ENCODE measurements at regions not wholly inside any gene's neighbourhood (a gene's known extent, or its start where the extent isn't known, plus 50 kb on each side); places are given as distances from the start of the nearest gene placed in this dataset.

GRCh38 chr2:236935631-236936445 lies 149.9 kb upstream of the COPS8 start:
- Histone ChIP-seq H3K27me3 (ENCODE audit: control insufficient read depth, insufficient read depth, low read length) (no peaks in the 10 kb centered on the region), H3K79me2 (ENCODE audit: control insufficient read depth, insufficient read depth, low read length) (no peaks in the 10 kb centered on the region), H3K4me1 (ENCODE audit: control insufficient read depth, extremely low read depth, insufficient read depth, low read length) (no peaks in the 10 kb centered on the region), H2AFZ (ENCODE audit: low read length) (no peak overlapping the region), H3K36me3 (ENCODE audit: control insufficient read depth, insufficient read depth, low read length) (no peaks in the 10 kb centered on the region), H3K4me3 (replicated peaks in 1 of 4; ENCODE audit: control extremely low read depth in 1 of 4, insufficient read depth in 1 of 4, low read depth in 3 of 4, low read length in 4 of 4) (no peak overlapping the region), H3K27ac (ENCODE audit: insufficient read depth, low read length) (no peak overlapping the region), H3K9me3 (ENCODE audit: control insufficient read depth, insufficient read depth, low read depth, low read length) (no peaks in the 10 kb centered on the region), H3K9ac (ENCODE audit: insufficient read depth, low read length) (no peak overlapping the region), H3K4me2 (ENCODE audit: extremely low read depth, insufficient read depth, low read length) (no peak overlapping the region), H4K20me1 (ENCODE audit: control insufficient read depth, extremely low read depth, insufficient read depth, low read length) (no peaks in the 10 kb centered on the region)
- DNase-seq (ENCODE audit: low read depth in 2 of 2), result no peak
- TF ChIP-seq EZH2 (IDR thresholded peaks at IDR 0.05; ENCODE audit: low read length, missing control alignments) (no peak), CTCF (conservative IDR thresholded peaks at IDR 0.05 in 1 of 2, IDR thresholded peaks at IDR 0.05 in 1 of 2; ENCODE audit: low read depth in 1 of 2, low read length in 2 of 2) (no peak)

GRCh38 chr2:236936446-236936940 lies 149.2 kb upstream of the COPS8 start:
- Histone ChIP-seq H3K9me3 (ENCODE audit: control insufficient read depth, insufficient read depth, low read depth, low read length) (no peaks in the 10 kb centered on the region), H3K27me3 (ENCODE audit: control insufficient read depth, insufficient read depth, low read length) (no peaks in the 10 kb centered on the region), H3K79me2 (ENCODE audit: control insufficient read depth, insufficient read depth, low read length) (no peaks in the 10 kb centered on the region), H3K27ac (ENCODE audit: insufficient read depth, low read length) (no peak overlapping the region), H3K4me3 (replicated peaks in 1 of 4; ENCODE audit: control extremely low read depth in 1 of 4, insufficient read depth in 1 of 4, low read depth in 3 of 4, low read length in 4 of 4) (no peak overlapping the region), H4K20me1 (ENCODE audit: control insufficient read depth, extremely low read depth, insufficient read depth, low read length) (no peaks in the 10 kb centered on the region), H3K9ac (ENCODE audit: insufficient read depth, low read length) (no peak overlapping the region), H2AFZ (ENCODE audit: low read length) (no peak overlapping the region), H3K4me1 (ENCODE audit: control insufficient read depth, extremely low read depth, insufficient read depth, low read length) (no peaks in the 10 kb centered on the region), H3K4me2 (ENCODE audit: extremely low read depth, insufficient read depth, low read length) (no peak overlapping the region), H3K36me3 (ENCODE audit: control insufficient read depth, insufficient read depth, low read length) (no peaks in the 10 kb centered on the region)
- TF ChIP-seq EZH2 (IDR thresholded peaks at IDR 0.05; ENCODE audit: low read length, missing control alignments), result no peak
- no peak for TF ChIP-seq CTCF (conservative IDR thresholded peaks at IDR 0.05 in 1 of 2, IDR thresholded peaks at IDR 0.05 in 1 of 2; ENCODE audit: low read depth in 1 of 2, low read length in 2 of 2)
- DNase-seq (ENCODE audit: low read depth in 2 of 2), result no peak

GRCh38 chr2:236938126-236938525 lies 147.6 kb upstream of the COPS8 start:
- DNase-seq (ENCODE audit: low read depth in 2 of 2), result no peak
- TF ChIP-seq CTCF (conservative IDR thresholded peaks at IDR 0.05 in 1 of 2, IDR thresholded peaks at IDR 0.05 in 1 of 2; ENCODE audit: low read depth in 1 of 2, low read length in 2 of 2) (no peak), EZH2 (IDR thresholded peaks at IDR 0.05; ENCODE audit: low read length, missing control alignments) (no peak)
- Histone ChIP-seq H4K20me1 (ENCODE audit: control insufficient read depth, extremely low read depth, insufficient read depth, low read length) (no peaks in the 10 kb centered on the region), H3K4me2 (ENCODE audit: extremely low read depth, insufficient read depth, low read length) (no peak overlapping the region), H3K27me3 (ENCODE audit: control insufficient read depth, insufficient read depth, low read length) (no peaks in the 10 kb centered on the region), H3K9me3 (ENCODE audit: control insufficient read depth, insufficient read depth, low read depth, low read length) (no peaks in the 10 kb centered on the region), H3K79me2 (ENCODE audit: control insufficient read depth, insufficient read depth, low read length) (no peaks in the 10 kb centered on the region), H2AFZ (ENCODE audit: low read length) (no peak overlapping the region), H3K27ac (ENCODE audit: insufficient read depth, low read length) (no peak overlapping the region), H3K9ac (ENCODE audit: insufficient read depth, low read length) (no peak overlapping the region), H3K36me3 (ENCODE audit: control insufficient read depth, insufficient read depth, low read length) (no peaks in the 10 kb centered on the region), H3K4me3 (replicated peaks in 1 of 4; ENCODE audit: control extremely low read depth in 1 of 4, insufficient read depth in 1 of 4, low read depth in 3 of 4, low read length in 4 of 4) (no peak overlapping the region), H3K4me1 (ENCODE audit: control insufficient read depth, extremely low read depth, insufficient read depth, low read length) (no peaks in the 10 kb centered on the region)

All from fibroblast of lung (primary cell).